AG04449 (cell line): ENCODE measurements at regions not wholly inside any gene's neighbourhood (a gene's known extent, or its start where the extent isn't known, plus 50 kb on each side); places are given as distances from the start of the nearest gene placed in this dataset.

Experiments used
- CTCF ChIA-PET: fragments of 350-600 bp; formaldehyde crosslinking; extraction: SDS; loops from one replicate; lab custom pipeline; 2021; ENCODE audit warnings: antibody characterized with exemption; lab: Yijun Ruan, JAX
- POLR2A ChIA-PET: fragments of 400-600, 350-600 bp; formaldehyde crosslinking; extraction: SDS; loops from one replicate; lab custom pipeline; 2020; ENCODE audit warnings: antibody characterized with exemption, inconsistent platforms; lab: Yijun Ruan, JAX
- DNase-seq: peaks from one replicate; pipeline ENCODE4 v3.0.0-alpha.2; 2010; ENCODE audit warnings: low read depth, low spot score
- H3K4me3 ChIP-seq: 2 replicates; pipeline ENCODE4 v1.5.1; 2011; ENCODE audit warnings: low read depth, mild to moderate bottlenecking, control low read depth, low read length
- TF ChIP-seq, protein P1 (sequence below): IDR thresholded peaks from one replicate; pipeline ENCODE4 v1.5.1; 2011; ENCODE audit warnings: mild to moderate bottlenecking, moderate library complexity, low read length, control low read depth, inconsistent platforms; ENCODE audit not compliant: insufficient read depth; ENCODE audit errors: missing control alignments

DNA sequence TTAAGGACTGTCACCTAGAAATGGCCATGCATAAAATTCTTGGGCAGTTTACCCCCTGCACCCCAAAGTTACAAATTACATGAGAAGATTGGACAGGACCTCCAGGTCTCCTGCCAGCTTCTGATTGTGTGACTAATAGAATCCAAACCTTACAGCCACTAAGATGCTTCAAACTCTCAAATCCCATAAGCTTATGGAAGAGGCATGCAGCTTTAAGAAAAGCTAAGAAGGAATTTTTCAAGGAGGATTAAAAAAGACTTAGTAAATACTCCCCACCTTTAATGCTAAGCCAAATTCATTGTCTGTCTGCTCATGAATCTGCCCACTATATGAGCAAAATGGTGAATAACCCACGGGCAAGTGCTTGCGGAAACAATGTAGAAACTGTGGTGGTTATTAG, 86.3 kb downstream of the MAIP1 start:
- H3K4me3 ChIP-seq = no peak overlapping the region
- TF ChIP-seq, protein P1, sequence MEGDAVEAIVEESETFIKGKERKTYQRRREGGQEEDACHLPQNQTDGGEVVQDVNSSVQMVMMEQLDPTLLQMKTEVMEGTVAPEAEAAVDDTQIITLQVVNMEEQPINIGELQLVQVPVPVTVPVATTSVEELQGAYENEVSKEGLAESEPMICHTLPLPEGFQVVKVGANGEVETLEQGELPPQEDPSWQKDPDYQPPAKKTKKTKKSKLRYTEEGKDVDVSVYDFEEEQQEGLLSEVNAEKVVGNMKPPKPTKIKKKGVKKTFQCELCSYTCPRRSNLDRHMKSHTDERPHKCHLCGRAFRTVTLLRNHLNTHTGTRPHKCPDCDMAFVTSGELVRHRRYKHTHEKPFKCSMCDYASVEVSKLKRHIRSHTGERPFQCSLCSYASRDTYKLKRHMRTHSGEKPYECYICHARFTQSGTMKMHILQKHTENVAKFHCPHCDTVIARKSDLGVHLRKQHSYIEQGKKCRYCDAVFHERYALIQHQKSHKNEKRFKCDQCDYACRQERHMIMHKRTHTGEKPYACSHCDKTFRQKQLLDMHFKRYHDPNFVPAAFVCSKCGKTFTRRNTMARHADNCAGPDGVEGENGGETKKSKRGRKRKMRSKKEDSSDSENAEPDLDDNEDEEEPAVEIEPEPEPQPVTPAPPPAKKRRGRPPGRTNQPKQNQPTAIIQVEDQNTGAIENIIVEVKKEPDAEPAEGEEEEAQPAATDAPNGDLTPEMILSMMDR = no peak
- no peak for DNase-seq
- POLR2A ChIA-PET = interaction anchor here (0.5 to 0.7 kb wide), 2 partner anchors 468 to 817 kb away, joined by 4 read pairs; partner anchors contain the start of gene KCTD18
- CTCF ChIA-PET = interaction anchor here (1.4 kb wide), 1 partner anchor 20 kb away, joined by 3 read pairs; no protein-coding TSS in a partner anchor

DNA sequence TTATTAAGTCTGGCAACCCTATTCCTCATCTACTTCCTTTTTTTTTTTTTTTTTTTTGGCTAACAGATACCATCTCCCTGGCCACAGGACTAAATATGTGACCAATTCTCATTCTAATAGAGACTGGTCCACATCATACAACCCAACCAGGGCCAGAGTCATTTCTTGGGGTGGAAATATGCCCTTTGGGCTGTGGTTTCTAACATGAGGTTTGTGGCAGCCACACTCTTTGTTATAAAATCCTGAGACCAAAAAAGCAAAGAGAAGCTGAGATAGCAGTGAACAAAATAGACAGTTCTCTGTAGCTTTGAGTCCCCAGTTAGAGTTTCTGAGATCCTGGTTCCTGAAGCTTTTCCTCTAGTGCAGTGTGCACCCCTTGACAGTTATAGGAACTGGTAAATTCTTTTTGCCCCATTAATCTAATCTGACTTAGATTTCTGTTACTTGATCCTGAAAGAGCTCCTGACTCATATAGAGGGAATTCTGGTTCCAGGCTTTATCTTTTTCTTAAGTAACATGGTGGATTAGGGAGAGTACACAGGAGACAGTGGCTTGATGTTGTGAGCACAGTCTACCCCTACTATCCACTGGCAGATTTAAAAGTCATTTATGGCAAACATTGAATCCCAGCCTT, 86.8 kb downstream of the MAIP1 start:
- TF ChIP-seq, protein P1 = no peak
- no peak overlapping the region for H3K4me3 ChIP-seq
- ChIA-PET CTCF (interaction anchor here (0.7 kb wide), 1 partner anchor 287 kb away, joined by 3 read pairs; no protein-coding TSS in a partner anchor), POLR2A (interaction anchor here (0.7 kb wide), 2 partner anchors 31 to 467 kb away, joined by 3 to 4 read pairs; partner anchors contain the start of gene KCTD18)
- DNase-seq = no peak

DNA sequence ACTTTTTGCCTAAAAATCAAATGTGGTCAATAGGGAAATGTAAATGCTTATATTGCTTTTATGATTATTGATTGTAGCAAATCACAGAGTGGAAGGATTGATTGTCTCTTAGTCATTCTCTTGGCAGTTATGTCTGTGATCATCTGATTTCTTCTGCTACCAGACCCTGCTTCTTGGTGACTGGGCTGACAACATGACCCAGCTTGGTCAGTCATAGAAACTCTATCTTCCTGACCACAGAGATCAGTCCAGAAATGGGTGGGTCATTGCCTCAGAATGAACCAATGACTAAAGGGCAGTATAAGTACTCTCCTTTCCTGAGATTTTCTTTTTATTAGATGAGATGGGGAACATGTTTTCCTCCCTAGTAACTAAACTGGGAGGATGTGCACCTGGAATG, 87.6 kb downstream of the MAIP1 start:
- CTCF ChIA-PET = interaction anchor here (0.7 to 1.0 kb wide), 2 partner anchors 286 to 438 kb away, joined by 3 read pairs; no protein-coding TSS in a partner anchor
- no peak for DNase-seq
- POLR2A ChIA-PET = interaction anchor here (0.7 kb wide), 1 partner anchor 30 kb away, joined by 3 read pairs; no protein-coding TSS in a partner anchor

DNA sequence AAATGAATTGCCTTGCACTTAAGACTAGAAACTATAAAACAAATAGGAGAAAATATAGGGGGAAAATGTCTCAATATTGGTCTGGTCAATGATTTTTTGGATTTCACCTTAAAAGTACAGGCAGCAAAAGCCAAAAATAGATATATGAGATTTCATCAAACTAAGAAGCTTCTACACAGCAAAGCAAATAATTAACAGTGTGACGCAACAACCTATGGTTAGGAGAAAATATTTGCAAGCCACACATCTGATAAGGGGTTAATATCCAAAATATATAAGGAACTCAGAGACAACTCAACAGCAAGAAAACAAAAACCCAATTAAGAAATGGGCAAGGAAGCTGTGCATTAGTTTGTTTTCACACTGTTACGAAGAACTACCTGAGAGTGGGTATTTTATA, 89.1 kb downstream of the MAIP1 start:
- ChIA-PET CTCF (no interaction called here), POLR2A (no interaction called here)
- no peak overlapping the region for H3K4me3 ChIP-seq
- TF ChIP-seq, protein P1 = no peak
- DNase-seq = no peak

More for the DNA sequence above, 87.6 kb downstream of the MAIP1 start:
- no peak overlapping the region for H3K4me3 ChIP-seq
- TF ChIP-seq, protein P1 = no peak

DNA sequence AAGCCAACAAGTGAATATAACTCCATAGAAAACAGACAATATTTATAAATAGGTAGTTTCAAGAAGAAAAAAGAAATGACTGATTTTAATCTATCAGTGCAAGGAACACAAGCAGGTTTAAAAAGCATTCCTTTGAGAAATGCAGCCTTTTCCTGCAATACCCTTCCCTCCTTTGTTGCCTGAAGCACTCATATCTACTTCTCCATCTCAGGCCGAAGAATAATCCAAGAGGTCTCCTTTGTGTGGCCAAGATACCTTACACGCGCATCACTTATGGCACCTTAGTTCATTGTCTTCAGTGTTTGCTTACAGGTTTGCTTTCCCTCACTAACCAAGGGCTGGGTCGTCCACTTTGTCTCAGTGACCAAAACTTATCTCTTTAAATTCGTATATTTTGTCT, 93.0 kb downstream of the MAIP1 start:
- CTCF ChIA-PET = no interaction called here
- H3K4me3 ChIP-seq = no peak overlapping the region
- no peak for DNase-seq
- TF ChIP-seq, protein P1 = no peak
- POLR2A ChIA-PET = no interaction called here

DNA sequence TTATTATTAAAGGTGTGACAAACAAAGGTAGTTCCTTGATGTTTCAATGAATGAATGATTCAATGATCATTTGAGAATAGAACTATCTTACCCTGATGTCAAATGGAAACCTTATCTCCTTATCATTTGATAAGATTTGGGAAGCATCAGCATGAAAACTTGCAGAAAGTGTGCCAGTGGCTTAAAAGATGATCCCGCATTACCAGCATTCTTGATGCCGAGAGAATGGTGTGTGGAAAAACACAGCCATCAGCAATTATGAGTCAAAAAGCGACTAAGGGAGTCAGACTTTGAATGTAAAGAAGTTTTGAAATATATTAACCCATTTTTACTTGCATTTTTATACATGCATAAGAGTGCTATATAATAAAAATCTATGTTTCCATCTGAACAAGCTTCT, 93.7 kb downstream of the MAIP1 start:
- CTCF ChIA-PET = no interaction called here
- POLR2A ChIA-PET = no interaction called here
- no peak for DNase-seq
- no peak overlapping the region for H3K4me3 ChIP-seq
- TF ChIP-seq, protein P1 = no peak
